ENCODE measurements at regions not wholly inside any gene's neighbourhood (a gene's known extent, or its start where the extent isn't known, plus 50 kb on each side); places are given as distances from the start of the nearest gene placed in this dataset.

DNA sequence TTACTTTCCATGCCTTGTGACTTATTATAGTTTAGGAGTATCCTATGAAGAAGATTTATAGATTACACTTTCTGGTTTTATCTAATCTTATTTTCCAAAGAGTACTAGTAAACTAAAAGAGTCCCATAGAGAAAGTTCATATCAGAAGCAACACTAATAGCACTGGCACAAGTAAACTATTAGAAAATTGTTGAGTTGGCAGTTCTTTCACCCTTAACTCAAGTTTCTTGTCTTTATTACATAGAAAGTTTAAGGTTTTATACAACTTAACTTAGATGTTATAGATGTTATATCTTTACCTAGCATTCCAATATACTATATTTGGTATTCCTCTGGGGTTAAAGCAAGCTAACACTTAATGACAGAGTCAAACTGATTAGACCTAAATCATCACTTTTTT lies 437.8 kb upstream of the ARRDC3 start:
- H3K4me1 ChIP-seq (ENCODE audit: control insufficient read depth, low read length): no peaks in the 10 kb centered on the region

GRCh38 chr5:91816681-91817080 lies 433.6 kb upstream of the ARRDC3 start:
- Histone ChIP-seq H3K27ac (ENCODE audit: low read depth, low read length) (no peak overlapping the region), H3K4me1 (ENCODE audit: control insufficient read depth, low read length) (no peaks in the 10 kb centered on the region), H3K9me2 (replicated peaks; ENCODE audit: control insufficient read depth, low read length) (no peaks in the 10 kb centered on the region), H4K20me1 (ENCODE audit: control insufficient read depth, insufficient read depth, low read depth, low read length) (no peaks in the 10 kb centered on the region), H3K27me3 (ENCODE audit: control insufficient read depth, low read length) (no peaks in the 10 kb centered on the region), H3K36me3 (ENCODE audit: control insufficient read depth, low read length) (no peaks in the 10 kb centered on the region), H3K9me3 (ENCODE audit: control insufficient read depth, insufficient read depth, low read length) (no peaks in the 10 kb centered on the region), H3K4me3 (ENCODE audit: low read length) (no peak overlapping the region), H3K79me2 (ENCODE audit: control insufficient read depth, low read length) (no peaks in the 10 kb centered on the region), H3F3A (ENCODE audit: control insufficient read depth, insufficient read depth) (no peaks in the 10 kb centered on the region), H3K4me2 (ENCODE audit: low read length) (no peak overlapping the region)
- no peak for TF ChIP-seq EZH2phosphoT487 (IDR thresholded peaks at IDR 0.05; ENCODE audit: borderline replicate concordance, low read length)
- TF ChIP-seq, protein P1, sequence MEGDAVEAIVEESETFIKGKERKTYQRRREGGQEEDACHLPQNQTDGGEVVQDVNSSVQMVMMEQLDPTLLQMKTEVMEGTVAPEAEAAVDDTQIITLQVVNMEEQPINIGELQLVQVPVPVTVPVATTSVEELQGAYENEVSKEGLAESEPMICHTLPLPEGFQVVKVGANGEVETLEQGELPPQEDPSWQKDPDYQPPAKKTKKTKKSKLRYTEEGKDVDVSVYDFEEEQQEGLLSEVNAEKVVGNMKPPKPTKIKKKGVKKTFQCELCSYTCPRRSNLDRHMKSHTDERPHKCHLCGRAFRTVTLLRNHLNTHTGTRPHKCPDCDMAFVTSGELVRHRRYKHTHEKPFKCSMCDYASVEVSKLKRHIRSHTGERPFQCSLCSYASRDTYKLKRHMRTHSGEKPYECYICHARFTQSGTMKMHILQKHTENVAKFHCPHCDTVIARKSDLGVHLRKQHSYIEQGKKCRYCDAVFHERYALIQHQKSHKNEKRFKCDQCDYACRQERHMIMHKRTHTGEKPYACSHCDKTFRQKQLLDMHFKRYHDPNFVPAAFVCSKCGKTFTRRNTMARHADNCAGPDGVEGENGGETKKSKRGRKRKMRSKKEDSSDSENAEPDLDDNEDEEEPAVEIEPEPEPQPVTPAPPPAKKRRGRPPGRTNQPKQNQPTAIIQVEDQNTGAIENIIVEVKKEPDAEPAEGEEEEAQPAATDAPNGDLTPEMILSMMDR (IDR thresholded peaks at IDR 0.05; ENCODE audit: low read depth, low read length, poor library complexity, severe bottlenecking): no peak

More for the DNA sequence above, 437.8 kb upstream of the ARRDC3 start:
- H3K4me3 ChIP-seq (ENCODE audit: low read length): no peak overlapping the region
- no peak overlapping the region for H3K4me2 ChIP-seq (ENCODE audit: low read length)
- H3K9me2 ChIP-seq (replicated peaks; ENCODE audit: control insufficient read depth, low read length): no peaks in the 10 kb centered on the region
- no peaks in the 10 kb centered on the region for H4K20me1 ChIP-seq (ENCODE audit: control insufficient read depth, insufficient read depth, low read depth, low read length)
- TF ChIP-seq EZH2phosphoT487 (IDR thresholded peaks at IDR 0.05; ENCODE audit: borderline replicate concordance, low read length): no peak
- TF ChIP-seq, protein P1 (IDR thresholded peaks at IDR 0.05; ENCODE audit: low read depth, low read length, poor library complexity, severe bottlenecking): no peak
- no peaks in the 10 kb centered on the region for H3F3A ChIP-seq (ENCODE audit: control insufficient read depth, insufficient read depth)
- H3K27ac ChIP-seq (ENCODE audit: low read depth, low read length): no peak overlapping the region
- H3K27me3 ChIP-seq (ENCODE audit: control insufficient read depth, low read length): no peaks in the 10 kb centered on the region
- H3K9me3 ChIP-seq (ENCODE audit: control insufficient read depth, insufficient read depth, low read length): no peaks in the 10 kb centered on the region
- H3K79me2 ChIP-seq (ENCODE audit: control insufficient read depth, low read length): no peaks in the 10 kb centered on the region
- H3K36me3 ChIP-seq (ENCODE audit: control insufficient read depth, low read length): no peaks in the 10 kb centered on the region

DNA sequence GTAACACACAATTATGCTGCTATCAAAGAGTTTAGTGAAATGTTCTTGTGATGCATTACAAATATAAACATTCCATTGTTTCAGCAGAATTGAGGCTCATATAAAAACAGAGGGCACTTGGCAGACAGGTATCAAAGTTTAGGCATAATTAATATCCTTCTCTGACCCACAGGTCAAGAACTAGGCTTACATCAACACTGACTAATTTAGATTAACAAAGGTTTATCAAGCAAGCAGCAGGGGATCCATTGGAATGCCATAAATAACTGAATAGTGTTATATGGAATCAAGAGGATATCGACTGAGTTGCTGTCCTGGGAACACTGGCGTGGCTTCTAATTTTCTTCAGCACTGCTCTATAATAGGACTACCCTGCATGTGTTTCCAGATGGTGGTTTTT lies 414.5 kb upstream of the ARRDC3 start:
- H3F3A ChIP-seq (ENCODE audit: control insufficient read depth, insufficient read depth): no peaks in the 10 kb centered on the region
- H3K4me3 ChIP-seq (ENCODE audit: low read length): no peak overlapping the region
- no peak for TF ChIP-seq EZH2phosphoT487 (IDR thresholded peaks at IDR 0.05; ENCODE audit: borderline replicate concordance, low read length)
- TF ChIP-seq, protein P1 (IDR thresholded peaks at IDR 0.05; ENCODE audit: low read depth, low read length, poor library complexity, severe bottlenecking): no peak
- no peak overlapping the region for H3K27ac ChIP-seq (ENCODE audit: low read depth, low read length)
- H3K9me3 ChIP-seq (ENCODE audit: control insufficient read depth, insufficient read depth, low read length): peaks cover 5% of the 10 kb centered on the region
- no peaks in the 10 kb centered on the region for H3K4me1 ChIP-seq (ENCODE audit: control insufficient read depth, low read length)
- no peaks in the 10 kb centered on the region for H4K20me1 ChIP-seq (ENCODE audit: control insufficient read depth, insufficient read depth, low read depth, low read length)
- no peaks in the 10 kb centered on the region for H3K36me3 ChIP-seq (ENCODE audit: control insufficient read depth, low read length)
- H3K9me2 ChIP-seq (replicated peaks; ENCODE audit: control insufficient read depth, low read length): no peaks in the 10 kb centered on the region
- no peaks in the 10 kb centered on the region for H3K27me3 ChIP-seq (ENCODE audit: control insufficient read depth, low read length)
- no peaks in the 10 kb centered on the region for H3K79me2 ChIP-seq (ENCODE audit: control insufficient read depth, low read length)
- H3K4me2 ChIP-seq (ENCODE audit: low read length): no peak overlapping the region

Measured in DOHH2 (cell line).